ENCODE measurements at regions not wholly inside any gene's neighbourhood (a gene's known extent, or its start where the extent isn't known, plus 50 kb on each side); places are given as distances from the start of the nearest gene placed in this dataset.

GRCh38 chr3:25354071-25354470, 74.0 kb upstream of the RARB start:
- no peak for TF ChIP-seq CTCF (conservative IDR thresholded peaks at IDR 0.05; ENCODE audit: low read depth, low read length)
- Histone ChIP-seq H4K20me1 (ENCODE audit: insufficient read depth) (no peaks in the 10 kb centered on the region), H3K27me3 (ENCODE audit: insufficient read depth, low read depth) (no peaks in the 10 kb centered on the region), H3K4me2 (no peak overlapping the region), H3K27ac (no peak overlapping the region), H3K4me1 (ENCODE audit: low read depth, poor library complexity, severe bottlenecking) (no peaks in the 10 kb centered on the region), H3K9ac (no peak overlapping the region), H3K36me3 (ENCODE audit: insufficient read depth) (no peaks in the 10 kb centered on the region), H3K79me2 (ENCODE audit: insufficient read depth, low read depth) (no peaks in the 10 kb centered on the region), H3K4me3 (IDR thresholded peaks at IDR 0.05; ENCODE audit: insufficient read depth, low read depth, low read length) (no peak overlapping the region), H2AFZ (ENCODE audit: low read depth) (no peak overlapping the region)

DNA sequence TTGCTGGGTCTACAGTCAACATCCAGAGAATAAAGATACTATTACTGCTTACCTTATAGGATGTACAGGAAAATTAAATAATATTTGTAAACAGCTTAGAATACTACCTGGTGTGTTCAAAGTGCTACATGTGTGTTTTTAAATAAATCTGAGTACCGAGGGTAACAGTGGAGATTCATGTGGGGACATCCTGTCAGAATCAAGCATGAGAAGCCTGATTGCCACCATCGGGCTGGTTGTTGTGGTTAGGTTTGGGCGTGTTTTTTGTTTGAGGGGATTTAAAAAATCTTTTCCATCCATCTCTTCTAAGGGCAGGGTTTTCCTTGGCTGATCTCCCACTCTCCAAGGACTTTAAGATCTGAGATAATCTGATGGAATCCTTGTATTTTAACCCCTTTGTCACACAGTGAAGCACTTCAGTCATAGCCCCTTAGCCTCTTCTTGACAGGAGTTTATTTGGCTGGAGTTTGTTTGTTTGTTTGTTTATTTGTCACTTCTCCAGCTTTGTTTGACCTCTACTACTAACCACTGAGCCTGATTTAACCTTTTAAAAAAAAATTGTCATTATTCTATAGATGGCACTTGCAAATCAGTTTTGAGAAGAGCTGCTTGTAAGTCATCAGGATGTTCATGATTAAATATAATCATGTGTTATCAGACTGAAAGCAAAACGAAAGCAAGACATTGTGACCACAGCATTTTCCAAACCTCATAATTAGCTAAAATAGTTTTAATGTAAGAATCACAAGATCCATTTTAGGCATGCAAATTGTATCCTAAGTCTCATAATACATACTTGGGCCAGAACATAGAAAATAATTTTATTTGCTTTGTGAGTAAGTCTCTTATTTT, 72.8 kb upstream of the RARB start:
- Histone ChIP-seq H3K9ac (no peak overlapping the region), H3K4me1 (ENCODE audit: low read depth, poor library complexity, severe bottlenecking) (no peaks in the 10 kb centered on the region), H4K20me1 (ENCODE audit: insufficient read depth) (no peaks in the 10 kb centered on the region), H3K27ac (no peak overlapping the region), H3K79me2 (ENCODE audit: insufficient read depth, low read depth) (no peaks in the 10 kb centered on the region), H3K4me3 (IDR thresholded peaks at IDR 0.05; ENCODE audit: insufficient read depth, low read depth, low read length) (no peak overlapping the region), H3K27me3 (ENCODE audit: insufficient read depth, low read depth) (no peaks in the 10 kb centered on the region), H3K4me2 (no peak overlapping the region), H3K36me3 (ENCODE audit: insufficient read depth) (no peaks in the 10 kb centered on the region), H2AFZ (ENCODE audit: low read depth) (no peak overlapping the region)
- TF ChIP-seq CTCF (conservative IDR thresholded peaks at IDR 0.05; ENCODE audit: low read depth, low read length) = no peak

DNA sequence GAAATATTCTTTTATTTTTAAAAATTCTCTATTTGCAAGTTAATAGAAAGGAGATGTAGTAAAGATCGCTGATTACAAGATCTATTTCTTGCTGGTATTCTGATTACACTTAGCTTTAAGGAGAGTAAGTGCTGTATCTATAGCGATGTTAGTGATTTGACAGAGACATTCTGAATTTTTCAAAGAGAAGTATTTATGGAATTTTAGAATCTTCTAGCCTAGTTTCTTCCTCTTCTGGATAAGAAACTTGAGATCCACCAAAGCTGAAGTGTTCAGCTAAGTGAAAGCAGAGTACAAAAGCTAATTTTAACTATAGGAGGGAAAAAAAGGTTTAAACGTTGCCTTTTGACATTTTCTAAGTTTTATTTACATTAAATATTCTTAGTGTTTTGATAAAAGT, 72.1 kb upstream of the RARB start:
- no peaks in the 10 kb centered on the region for H3K27me3 ChIP-seq (ENCODE audit: insufficient read depth, low read depth)
- no peak overlapping the region for H3K27ac ChIP-seq
- H3K79me2 ChIP-seq (ENCODE audit: insufficient read depth, low read depth) = no peaks in the 10 kb centered on the region
- no peaks in the 10 kb centered on the region for H4K20me1 ChIP-seq (ENCODE audit: insufficient read depth)
- H3K4me2 ChIP-seq = no peak overlapping the region
- H3K9ac ChIP-seq = no peak overlapping the region
- no peaks in the 10 kb centered on the region for H3K36me3 ChIP-seq (ENCODE audit: insufficient read depth)
- H3K4me1 ChIP-seq (ENCODE audit: low read depth, poor library complexity, severe bottlenecking) = no peaks in the 10 kb centered on the region
- H2AFZ ChIP-seq (ENCODE audit: low read depth) = no peak overlapping the region
- TF ChIP-seq CTCF (conservative IDR thresholded peaks at IDR 0.05; ENCODE audit: low read depth, low read length) = no peak
- H3K4me3 ChIP-seq (IDR thresholded peaks at IDR 0.05; ENCODE audit: insufficient read depth, low read depth, low read length) = no peak overlapping the region

DNA sequence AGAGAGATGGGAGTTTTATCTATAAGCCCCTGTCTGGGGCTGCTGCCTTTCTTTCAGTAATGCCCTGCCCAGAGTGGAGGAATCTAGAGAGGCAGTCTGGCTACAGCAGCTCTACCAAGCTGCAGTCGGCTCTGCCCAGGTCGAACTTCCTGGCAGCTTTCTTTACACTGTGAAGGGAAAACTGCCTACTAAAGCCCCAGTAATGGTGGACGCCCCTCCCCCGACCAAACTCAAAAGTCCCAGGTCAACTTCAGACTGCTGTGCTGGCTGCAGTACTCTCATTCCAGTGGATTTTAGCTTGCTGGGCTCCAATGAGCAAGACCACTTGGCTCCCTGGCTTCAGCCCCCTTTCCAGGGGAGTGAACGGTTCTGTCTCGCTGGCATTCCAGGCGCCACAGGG, 65.9 kb upstream of the RARB start:
- no peak for TF ChIP-seq CTCF (conservative IDR thresholded peaks at IDR 0.05; ENCODE audit: low read depth, low read length)
- Histone ChIP-seq H2AFZ (ENCODE audit: low read depth) (no peak overlapping the region), H3K4me1 (ENCODE audit: low read depth, poor library complexity, severe bottlenecking) (no peaks in the 10 kb centered on the region), H3K27ac (no peak overlapping the region), H3K4me2 (no peak overlapping the region), H3K4me3 (IDR thresholded peaks at IDR 0.05; ENCODE audit: insufficient read depth, low read depth, low read length) (no peak overlapping the region), H4K20me1 (ENCODE audit: insufficient read depth) (no peaks in the 10 kb centered on the region), H3K36me3 (ENCODE audit: insufficient read depth) (no peaks in the 10 kb centered on the region), H3K27me3 (ENCODE audit: insufficient read depth, low read depth) (no peaks in the 10 kb centered on the region), H3K79me2 (ENCODE audit: insufficient read depth, low read depth) (no peaks in the 10 kb centered on the region), H3K9ac (no peak overlapping the region)

Measured in KMS-11 (cell line).